SK-N-SH treated with all-trans-retinoic acid at 6 μM for 48 hours (cell line): ENCODE measurements at regions not wholly inside any gene's neighbourhood (a gene's known extent, or its start where the extent isn't known, plus 50 kb on each side); places are given as distances from the start of the nearest gene placed in this dataset.
"Not testable (repeated sequence)": the region's sequence is repeated elsewhere in the genome, so short reads cannot be mapped to it uniquely, and the experiment has no call there.

Source experiments
- CSDC2 ChIP-seq: fragments of 250-450 bp; sonication (Bioruptor Pico); IDR thresholded peaks from 2 replicates; pipeline ENCODE4 v1.5.0; 2020; ENCODE audit warnings: mild to moderate bottlenecking, moderate library complexity
- CSRNP3 ChIP-seq: fragments of 250-450 bp; sonication (Bioruptor Pico); IDR thresholded peaks from 2 replicates; pipeline ENCODE4 v1.5.1; 2021; ENCODE audit warnings: mild to moderate bottlenecking, moderate library complexity
- ISL1 ChIP-seq: fragments of 250-450 bp; sonication (Bioruptor Pico); IDR thresholded peaks from 2 replicates; pipeline ENCODE4 v2.1.2; 2022; ENCODE audit warnings: mild to moderate bottlenecking, moderate library complexity
- PATZ1 ChIP-seq: fragments of 250-450 bp; sonication (Bioruptor Pico); IDR thresholded peaks from 2 replicates; pipeline ENCODE4 v1.8.0; 2020; ENCODE audit warnings: mild to moderate bottlenecking, moderate library complexity, borderline replicate concordance
- POU6F1 ChIP-seq: fragments of 250-450 bp; sonication (Bioruptor Pico); IDR thresholded peaks from 2 replicates; pipeline ENCODE4 v1.8.0; 2021; ENCODE audit warnings: low read depth, mild to moderate bottlenecking, moderate library complexity, borderline replicate concordance
- TCF4 ChIP-seq: fragments of 250-450 bp; sonication (Bioruptor Pico); IDR thresholded peaks from 2 replicates; pipeline ENCODE4 v1.8.0; 2021; ENCODE audit warnings: mild to moderate bottlenecking, moderate library complexity, borderline replicate concordance
- TOX ChIP-seq: fragments of 250-450 bp; sonication (Bioruptor Pico); IDR thresholded peaks from 2 replicates; pipeline ENCODE4 v1.8.0; 2021; ENCODE audit warnings: mild to moderate bottlenecking, moderate library complexity, borderline replicate concordance
- ZC3H10 ChIP-seq: fragments of 250-450 bp; sonication (Bioruptor Pico); IDR thresholded peaks from 2 replicates; pipeline ENCODE4 v1.5.1; 2021; ENCODE audit warnings: mild to moderate bottlenecking, moderate library complexity
- ZFP3 ChIP-seq: fragments of 250-450 bp; sonication (Bioruptor Pico); IDR thresholded peaks from 2 replicates; pipeline ENCODE4 v1.5.0; 2020; ENCODE audit warnings: mild to moderate bottlenecking, moderate library complexity
- ZFP30 ChIP-seq: fragments of 450-650 bp; formaldehyde crosslinking; IDR thresholded peaks from 2 replicates; pipeline ENCODE4 v1.5.0; 2022; ENCODE audit warnings: mild to moderate bottlenecking, moderate library complexity
- ZNF70 ChIP-seq: fragments of 450-650 bp; formaldehyde crosslinking; IDR thresholded peaks from 2 replicates; pipeline ENCODE4 v1.5.0; 2020; ENCODE audit warnings: mild to moderate bottlenecking, moderate library complexity
- ZNF8 ChIP-seq: fragments of 450-650 bp; formaldehyde crosslinking; IDR thresholded peaks from 2 replicates; pipeline ENCODE4 v1.5.0; 2020; ENCODE audit warnings: mild to moderate bottlenecking, moderate library complexity

DNA sequence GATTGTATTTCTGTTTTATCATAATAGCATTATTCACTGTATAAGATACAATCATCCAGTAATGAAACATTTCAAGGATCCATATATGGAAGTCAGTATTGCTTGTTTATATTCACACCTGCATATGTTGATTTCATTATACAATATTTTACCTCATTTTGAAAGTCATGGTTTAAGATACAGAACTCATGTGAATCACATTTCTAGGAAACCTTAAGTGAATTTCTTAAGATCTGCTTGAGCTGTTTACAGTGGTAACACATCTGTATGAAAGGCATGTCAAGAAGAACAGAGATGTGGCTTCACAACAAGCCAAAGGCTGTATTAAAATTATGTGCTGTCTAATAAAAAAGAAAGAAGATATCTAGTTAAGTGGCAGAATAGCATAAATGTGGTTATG, 153.2 kb upstream of the METTL14 start:
- not testable (repeated sequence) for TF ChIP-seq ZC3H10 (CRISPR knock-in tag); ZFP3; ZNF8; TOX (CRISPR knock-in tag); ZFP30 (CRISPR knock-in tag); PATZ1 (CRISPR knock-in tag); CSRNP3 (CRISPR knock-in tag); POU6F1 (CRISPR knock-in tag); ZNF70 (CRISPR knock-in tag); ISL1; TCF4; CSDC2 (CRISPR knock-in tag)
